A172 (cell line): ENCODE measurements at regions not wholly inside any gene's neighbourhood (a gene's known extent, or its start where the extent isn't known, plus 50 kb on each side); places are given as distances from the start of the nearest gene placed in this dataset.
"Not testable (repeated sequence)": the region's sequence is repeated elsewhere in the genome, so short reads cannot be mapped to it uniquely, and the experiment has no call there.

Experiments used
- DNase-seq: peaks from one replicate; pipeline ENCODE4 v3.0.0-alpha.2; 2015; ENCODE audit warnings: low spot score

- no peak for DNase-seq
Measured at GRCh38 chr13:78540058-78540457, 63.3 kb downstream of the POU4F1 start.

- DNase-seq = not testable (repeated sequence)
Measured at GRCh38 chr13:78526044-78526443, 77.3 kb downstream of the POU4F1 start.

DNA sequence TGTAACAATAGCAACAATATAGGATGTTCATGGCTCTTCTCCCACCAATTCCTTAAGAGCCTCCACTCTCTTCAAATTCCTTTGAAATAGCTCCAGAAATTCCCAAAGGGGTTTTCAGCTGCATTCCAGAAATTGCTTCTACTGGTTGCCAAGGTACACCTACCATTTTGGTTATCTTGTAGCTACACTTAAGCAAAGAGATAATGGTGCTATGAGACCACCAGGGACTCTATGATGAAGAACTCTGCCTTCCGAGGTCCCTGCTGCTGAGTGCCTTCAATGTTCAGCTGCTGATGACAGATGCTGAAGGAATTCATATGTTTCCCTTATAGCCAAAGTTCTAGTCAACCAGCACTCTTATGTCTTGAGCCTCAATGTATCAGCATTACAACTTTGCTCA, 78.4 kb downstream of the POU4F1 start:
- DNase-seq = no peak

GRCh38 chr13:78521091-78521490, 82.3 kb downstream of the POU4F1 start:
- no peak for DNase-seq

GRCh38 chr13:78520425-78520824, 82.9 kb downstream of the POU4F1 start:
- DNase-seq = no peak

DNA sequence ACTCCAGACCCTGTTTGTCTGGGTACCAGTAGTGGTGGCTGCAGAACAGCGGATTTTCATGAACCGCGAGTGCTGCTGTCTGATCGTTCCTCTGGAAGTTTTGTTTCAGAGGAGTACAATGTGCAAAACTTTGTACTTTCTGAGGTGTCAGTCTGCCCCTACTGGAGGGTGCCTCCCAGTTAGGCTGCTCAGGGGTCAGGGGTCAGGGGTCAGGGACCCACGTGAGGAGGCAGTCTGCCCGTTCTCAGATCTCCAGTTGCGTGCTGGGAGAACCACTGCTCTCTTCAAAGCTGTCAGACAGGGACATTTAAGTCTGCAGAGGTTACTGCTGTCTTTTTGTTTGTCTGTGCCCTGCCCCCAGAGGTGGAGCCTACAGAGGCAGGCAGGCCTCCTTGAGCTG, 84.9 kb downstream of the POU4F1 start:
- not testable (repeated sequence) for DNase-seq

DNA sequence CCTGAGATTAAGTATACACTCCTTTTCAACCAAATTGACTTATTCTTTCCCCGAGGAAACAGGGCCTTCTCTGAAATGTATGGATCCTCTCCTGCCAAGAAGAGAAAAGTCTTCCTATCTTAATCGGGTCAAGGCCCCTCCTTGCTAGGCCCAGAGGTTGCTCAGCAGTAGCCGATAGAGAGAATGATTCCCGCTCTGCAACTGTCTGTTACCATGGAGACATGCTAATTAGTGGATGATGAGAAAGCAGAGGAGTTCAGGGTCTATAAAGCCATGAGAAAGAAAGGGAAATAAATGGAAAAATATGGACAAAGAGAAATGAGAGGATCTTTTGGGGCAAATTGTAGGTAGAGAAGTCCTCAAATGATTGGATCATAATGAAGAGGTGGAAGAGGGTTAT, 103.5 kb downstream of the POU4F1 start:
- DNase-seq = no peak

DNA sequence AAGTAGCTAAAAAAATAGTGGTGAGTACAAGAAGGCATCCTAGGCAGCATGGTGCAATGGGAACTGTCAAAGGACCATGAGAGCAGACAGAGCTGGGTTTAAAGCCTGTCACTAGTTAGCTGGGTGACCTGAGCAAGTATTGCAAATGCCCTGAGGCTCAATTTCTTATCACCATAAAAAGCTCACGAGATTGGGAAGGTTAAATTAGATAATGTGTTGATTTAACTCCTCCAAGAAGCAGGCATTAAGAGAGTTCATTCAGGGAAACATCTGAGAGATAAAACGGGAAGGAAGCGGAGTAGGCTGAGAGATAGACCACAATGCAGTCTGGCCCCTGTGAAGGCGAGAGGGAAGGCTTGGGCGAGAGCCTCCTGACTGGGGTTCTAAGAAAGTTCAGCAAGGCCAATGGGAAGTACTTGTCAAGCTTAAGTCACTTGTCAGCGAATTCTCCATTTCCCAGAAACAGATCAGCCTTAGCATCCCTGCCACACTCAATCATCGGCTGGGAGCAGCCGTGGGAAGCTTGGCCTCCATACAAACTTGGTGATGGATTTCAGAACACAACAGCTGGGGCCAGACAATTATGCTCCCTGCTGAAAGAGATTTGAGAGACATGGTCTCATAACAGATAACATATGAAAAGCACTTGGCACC, 105.5 kb downstream of the POU4F1 start:
- DNase-seq = no peak

GRCh38 chr13:78491978-78492377, 111.4 kb downstream of the POU4F1 start:
- no peak for DNase-seq

GRCh38 chr13:78490225-78490624, 113.1 kb downstream of the POU4F1 start:
- not testable (repeated sequence) for DNase-seq

GRCh38 chr13:78487707-78488106, 115.6 kb downstream of the POU4F1 start:
- DNase-seq = no peak

GRCh38 chr13:78485803-78486202, 117.5 kb downstream of the POU4F1 start:
- DNase-seq = no peak

- no peak for DNase-seq
Measured at GRCh38 chr13:78478183-78478582, 125.2 kb downstream of the POU4F1 start.

DNA sequence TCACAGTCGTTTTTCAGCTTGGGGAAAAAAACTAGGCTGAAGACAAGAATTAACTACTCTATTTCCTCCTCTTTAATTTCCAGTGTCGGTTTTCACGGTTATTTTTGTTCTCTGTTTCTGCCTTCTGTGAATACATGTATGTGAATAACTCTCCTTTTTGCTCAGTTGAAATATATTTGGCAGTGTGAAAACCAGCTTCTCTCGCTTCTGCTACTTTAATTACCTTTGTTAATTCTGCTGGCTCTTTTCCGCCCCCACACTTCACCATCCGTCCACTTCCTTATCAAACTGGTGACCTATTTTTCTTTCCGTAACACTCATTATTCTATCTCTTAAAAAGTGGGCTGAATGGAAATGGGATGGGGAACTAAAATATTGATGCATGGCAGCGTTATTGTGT, 126.4 kb downstream of the POU4F1 start:
- no peak for DNase-seq

DNA sequence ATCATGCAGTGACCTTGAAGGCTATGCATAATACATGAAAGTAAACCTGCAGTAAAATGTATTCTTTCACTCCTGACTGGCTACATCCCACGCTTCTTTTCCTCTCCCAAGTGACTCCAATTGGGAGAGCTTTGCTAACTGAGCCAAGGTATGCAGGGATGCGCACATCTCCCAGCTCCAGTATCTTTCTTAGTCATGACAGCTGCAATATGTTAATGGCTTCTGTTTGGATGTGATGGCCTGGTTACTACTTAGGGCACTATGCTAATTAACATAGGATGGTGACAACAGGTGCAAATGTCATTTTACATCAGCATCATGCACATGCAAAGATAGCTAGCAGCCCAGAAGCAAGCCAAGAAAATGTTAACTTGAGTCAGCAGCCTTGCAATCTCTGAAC, 134.7 kb downstream of the POU4F1 start:
- no peak for DNase-seq

DNA sequence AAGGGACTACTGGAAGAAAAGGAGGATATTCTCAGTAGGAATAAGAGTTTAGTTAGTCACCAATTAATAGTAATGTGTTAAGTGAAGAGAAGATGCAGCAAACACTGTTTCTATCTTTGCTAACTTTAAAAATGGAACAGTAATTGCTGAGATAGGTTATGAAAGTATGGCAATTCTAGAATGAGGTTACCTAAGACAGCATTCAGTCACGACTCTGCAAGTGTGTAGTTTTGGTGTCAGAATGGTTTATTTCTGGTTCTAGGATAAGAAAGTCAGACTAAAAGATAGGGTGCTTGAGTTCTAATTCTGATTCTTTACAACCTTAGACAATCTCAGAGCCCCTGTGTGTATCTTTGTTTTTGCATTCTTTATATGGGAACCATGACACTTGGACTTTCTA, 138.1 kb downstream of the POU4F1 start:
- DNase-seq = no peak

DNA sequence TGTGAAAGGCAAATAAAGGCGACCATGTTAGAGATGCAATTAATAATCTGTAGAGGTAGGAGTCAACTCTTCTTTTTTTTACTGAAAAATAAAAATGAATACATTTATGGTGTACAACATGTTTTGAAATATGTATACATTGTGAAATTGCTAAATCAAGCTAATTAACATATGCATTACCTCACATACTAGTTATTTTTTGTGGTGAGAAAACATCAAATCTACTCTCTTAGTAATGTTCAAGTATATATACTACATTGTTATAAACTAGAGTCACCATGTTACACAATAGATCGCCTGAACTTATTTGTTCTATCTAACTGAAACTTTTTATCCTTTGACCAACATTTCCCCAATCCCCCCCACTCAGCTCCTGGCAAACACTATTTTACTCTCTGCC, 143.2 kb downstream of the POU4F1 start:
- DNase-seq = no peak

DNA sequence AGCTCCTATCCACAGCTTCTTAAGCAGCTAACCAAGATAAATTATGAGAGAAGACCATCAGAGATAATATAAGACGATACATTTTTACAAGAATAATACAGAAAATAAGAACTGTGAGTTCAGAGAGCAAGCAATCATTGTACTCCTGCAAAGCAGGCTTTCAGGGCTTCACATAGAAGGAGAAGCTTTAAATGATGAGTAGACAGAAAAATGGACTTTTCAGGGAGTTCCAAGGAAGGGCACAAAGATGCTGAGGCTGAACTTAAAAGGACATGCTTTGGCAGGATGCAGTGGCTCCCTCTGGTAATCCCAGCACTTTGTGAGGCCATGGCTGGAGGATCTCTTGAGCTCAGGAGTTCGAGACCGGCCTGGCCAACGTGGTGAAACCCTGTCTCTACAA, 159.5 kb downstream of the POU4F1 start:
- DNase-seq = no peak

GRCh38 chr13:78437781-78438180, 165.6 kb downstream of the POU4F1 start:
- DNase-seq = no peak

- no peak for DNase-seq
Measured at GRCh38 chr13:78436311-78436710, 167.0 kb downstream of the POU4F1 start.

GRCh38 chr13:78431328-78431727, 172.0 kb downstream of the POU4F1 start:
- no peak for DNase-seq

DNA sequence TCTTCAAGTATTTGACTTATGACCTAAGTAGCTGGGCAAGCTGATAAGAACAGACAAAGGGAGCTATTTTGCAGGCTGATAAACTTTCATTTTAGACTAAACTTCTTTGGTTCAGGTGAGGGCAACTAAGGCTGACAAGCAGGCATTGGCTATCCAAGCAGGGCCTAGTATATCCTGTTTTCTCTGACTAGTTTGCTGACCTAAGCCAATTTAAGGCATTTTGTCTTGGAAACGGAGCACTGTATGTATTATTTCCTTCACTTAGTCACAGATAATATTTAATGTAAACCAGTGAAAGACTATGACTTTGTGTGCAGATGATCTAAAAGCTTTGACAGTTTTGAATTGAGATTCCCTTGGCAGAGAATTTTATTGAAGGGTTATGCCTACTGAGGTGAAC, 172.5 kb downstream of the POU4F1 start:
- DNase-seq = no peak

GRCh38 chr13:78430166-78430791, 173.1 kb downstream of the POU4F1 start:
- no peak for DNase-seq

DNA sequence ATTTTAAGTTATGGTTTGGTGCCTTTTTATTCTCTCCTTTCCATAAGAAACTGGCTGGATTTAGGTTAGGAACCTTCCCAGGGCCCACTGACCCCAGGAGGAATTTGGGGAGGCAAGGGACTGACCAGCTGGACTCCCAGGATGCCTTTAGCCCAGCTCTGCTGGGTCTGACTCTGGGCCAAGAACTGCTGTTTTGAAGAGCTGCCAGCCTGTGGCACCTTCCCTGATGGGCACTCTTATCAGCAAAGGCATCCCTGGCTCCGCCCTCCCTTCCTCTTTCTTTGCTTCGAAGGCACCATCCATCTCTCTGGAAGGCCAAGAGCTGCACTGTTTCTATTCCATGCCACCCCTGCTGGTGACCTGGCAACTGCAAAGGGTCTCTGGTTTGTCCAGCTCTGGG, 174.7 kb downstream of the POU4F1 start:
- no peak for DNase-seq
